GM21576 (cell line): ENCODE measurements at regions not wholly inside any gene's neighbourhood (a gene's known extent, or its start where the extent isn't known, plus 50 kb on each side); places are given as distances from the start of the nearest gene placed in this dataset.
"Not testable (repeated sequence)": the region's sequence is repeated elsewhere in the genome, so short reads cannot be mapped to it uniquely, and the experiment has no call there.

ENCODE experiments used
- ATAC-seq: cut with Tn5 transposase; IDR thresholded peaks from one replicate; pipeline ENCODE4 v1.9.1; 2021; ENCODE audit warnings: mild to moderate bottlenecking, moderate library complexity; ENCODE audit not compliant: unreplicated experiment

- ATAC-seq: no peak
Measured at GRCh38 chr3:105281989-105282388, 84.7 kb upstream of the ALCAM start.

DNA sequence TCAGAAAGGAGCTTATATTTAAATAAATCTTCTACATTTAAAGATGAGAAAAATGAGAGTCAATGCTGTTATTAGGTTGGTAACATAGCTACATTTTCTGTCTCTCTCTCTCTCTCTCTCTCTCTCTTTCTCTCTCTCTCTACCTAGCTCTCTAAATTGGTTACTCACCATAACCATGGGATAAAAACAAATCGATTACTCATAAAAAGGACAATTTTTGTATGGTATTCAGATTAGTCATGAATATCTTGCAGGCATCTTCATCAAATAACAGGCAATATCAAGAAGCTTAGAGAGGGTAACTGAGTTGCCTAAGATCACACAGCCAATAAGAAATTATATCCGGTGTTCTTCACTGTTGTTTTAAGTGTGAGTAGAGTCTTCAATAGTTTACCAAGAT, 81.8 kb upstream of the ALCAM start:
- no peak for ATAC-seq

DNA sequence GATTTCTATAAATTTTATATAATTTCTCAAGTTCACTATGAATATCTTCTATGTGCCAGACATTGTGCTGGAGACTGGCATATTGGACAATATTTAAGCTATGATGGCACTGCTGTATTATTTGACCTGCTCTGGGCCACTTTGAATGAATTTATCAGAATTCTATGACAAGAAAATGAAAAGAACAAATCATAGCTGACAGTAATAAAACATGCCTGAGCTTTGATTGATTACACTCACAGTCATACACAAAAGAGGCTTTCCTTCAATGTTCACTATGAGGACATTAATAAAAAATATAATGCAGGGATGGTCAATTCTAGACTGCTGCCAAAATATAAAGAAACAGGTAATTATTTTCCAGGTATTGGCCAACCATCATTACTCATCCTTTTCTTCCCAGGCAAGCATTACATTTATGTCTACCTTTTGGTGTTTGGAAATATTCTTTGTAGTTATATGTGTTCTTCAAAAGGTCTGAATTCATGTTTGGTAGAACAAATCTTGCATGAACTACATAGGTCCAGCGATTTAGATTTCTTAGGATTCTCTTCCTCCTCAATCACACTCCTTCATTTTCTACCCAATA, 81.0 kb upstream of the ALCAM start:
- no peak for ATAC-seq

DNA sequence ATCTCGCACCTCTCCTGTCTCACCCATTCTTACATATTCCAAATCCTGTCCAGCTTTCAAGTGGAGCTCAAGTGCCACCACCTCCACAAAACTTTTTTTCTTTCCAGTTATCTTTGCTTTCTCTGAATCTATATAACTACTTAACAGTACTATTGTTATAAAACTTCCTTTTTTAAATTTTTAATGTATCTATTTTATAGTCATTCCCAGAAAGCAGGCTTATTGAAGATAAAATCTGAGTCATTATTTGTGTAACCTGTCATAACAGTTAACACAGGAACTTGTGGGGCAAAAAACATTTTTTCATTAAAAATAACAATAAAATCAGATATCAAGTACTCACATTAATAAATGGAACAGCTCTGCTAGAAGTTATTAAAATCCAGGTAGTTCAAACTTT, 73.3 kb upstream of the ALCAM start:
- no peak for ATAC-seq

DNA sequence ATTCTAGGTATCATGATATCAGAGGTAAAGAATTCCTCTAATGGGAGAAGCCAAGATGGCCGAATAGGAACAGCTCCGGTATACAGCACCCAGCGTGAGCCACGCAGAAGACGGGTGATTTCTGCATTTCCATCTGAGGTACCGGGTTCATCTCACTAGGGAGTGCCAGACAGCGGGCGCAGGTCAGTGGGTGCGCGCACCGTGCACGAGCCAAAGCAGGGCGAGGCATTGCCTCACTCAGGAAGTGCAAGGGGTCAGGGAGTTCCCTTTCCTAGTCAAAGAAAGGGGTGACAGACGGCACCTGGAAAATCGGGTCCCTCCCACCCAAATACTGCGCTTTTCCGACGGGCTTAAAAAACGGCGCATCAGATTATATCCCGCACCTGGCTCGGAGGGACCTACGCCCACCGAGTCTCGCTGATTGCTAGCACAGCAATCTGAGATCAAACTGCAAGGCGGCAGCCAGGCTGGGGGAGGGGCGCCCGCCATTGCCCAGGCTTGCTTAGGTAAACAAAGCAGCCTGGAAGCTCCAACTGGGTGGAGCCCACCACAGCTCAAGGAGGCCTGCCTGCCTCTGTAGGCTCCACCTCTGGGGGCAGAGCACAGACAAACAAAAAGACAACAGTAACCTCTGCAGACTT, 70.4 kb upstream of the ALCAM start:
- not testable (repeated sequence) for ATAC-seq

DNA sequence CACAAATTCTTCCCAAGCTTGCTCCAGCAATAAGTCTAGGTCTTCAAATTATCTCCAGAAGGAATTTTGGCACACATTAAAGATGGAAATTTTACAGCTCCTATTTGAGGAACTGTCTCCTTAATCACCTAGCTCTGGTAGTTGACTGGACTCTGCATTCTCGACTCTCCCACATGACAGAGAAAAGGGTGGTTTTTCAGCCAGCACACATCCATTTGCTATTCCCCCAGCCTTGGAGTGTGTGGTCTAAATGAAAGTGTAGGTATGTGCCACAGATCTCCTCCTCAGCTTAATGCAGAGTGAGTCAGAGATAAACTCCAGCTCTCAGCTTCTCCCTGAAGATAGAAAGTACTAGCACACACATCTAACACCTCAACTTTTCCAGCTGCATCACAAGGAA, 62.2 kb upstream of the ALCAM start:
- no peak for ATAC-seq

DNA sequence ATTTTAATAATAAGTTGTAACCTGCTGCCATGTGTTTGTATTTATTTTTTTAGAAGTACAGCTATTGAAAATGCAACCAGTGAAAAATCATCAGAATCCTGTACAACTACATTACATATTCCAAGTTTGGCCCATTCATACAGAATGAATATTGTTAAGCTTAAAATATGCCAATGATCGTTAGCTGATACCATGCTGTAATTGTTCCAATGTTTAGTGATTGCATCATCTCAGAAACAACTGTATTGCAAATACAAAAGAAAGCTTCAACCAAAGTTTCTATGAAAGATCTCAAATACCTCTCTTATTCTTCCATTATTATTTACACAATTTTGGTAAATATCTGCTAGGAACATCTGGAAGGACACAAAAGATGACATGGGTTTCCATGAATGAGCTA, 51.6 kb upstream of the ALCAM start:
- ATAC-seq: no peak

DNA sequence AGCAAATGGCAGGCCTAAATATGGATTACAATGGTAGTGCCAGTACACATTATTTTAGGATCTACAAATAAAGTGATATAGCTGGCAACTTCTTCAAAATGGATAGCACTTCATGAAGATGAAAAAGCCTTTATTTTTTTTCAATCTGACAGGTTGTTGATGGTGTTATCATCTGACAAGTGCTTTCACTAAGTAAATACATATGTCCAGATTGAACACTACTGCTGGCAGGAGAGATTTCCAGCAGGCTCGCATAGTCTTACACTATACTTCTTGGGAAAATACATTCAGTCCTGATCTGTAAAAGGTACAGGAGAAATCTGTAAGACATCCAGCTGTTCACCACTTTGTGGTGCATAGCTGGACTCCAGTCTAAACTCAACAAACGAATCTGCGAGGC, 50.9 kb upstream of the ALCAM start:
- no peak for ATAC-seq

GRCh38 chr3:105316331-105316730, 50.4 kb upstream of the ALCAM start:
- ATAC-seq: no peak
